MM.1S (cell line): ENCODE measurements at regions not wholly inside any gene's neighbourhood (a gene's known extent, or its start where the extent isn't known, plus 50 kb on each side); places are given as distances from the start of the nearest gene placed in this dataset.

Experiments used
- DNase-seq: peaks from one replicate; pipeline ENCODE4 v3.0.0-alpha.2; 2015
- H2AFZ ChIP-seq: fragments of 300-600 bp; sonication (generic); 2 replicates; pipeline ENCODE4 v1.6.0; 2016; ENCODE audit warnings: antibody characterized with exemption, low read length
- H3F3A ChIP-seq: fragments of 300-600 bp; sonication (generic); 2 replicates; pipeline ENCODE4 v1.6.1; 2016; ENCODE audit warnings: mild to moderate bottlenecking, antibody characterized with exemption, low read length, moderate library complexity, mixed read lengths; ENCODE audit not compliant: insufficient read depth
- H3K27ac ChIP-seq: fragments of 300-600 bp; sonication (generic); 2 replicates; pipeline ENCODE4 v1.5.1; 2016; ENCODE audit warnings: mild to moderate bottlenecking, low read length
- H3K27me3 ChIP-seq: fragments of 300-600 bp; sonication (generic); replicated peaks from 2 replicates; pipeline ENCODE4 v1.6.0; 2016; ENCODE audit warnings: low read length; ENCODE audit not compliant: insufficient read depth
- H3K36me3 ChIP-seq: fragments of 300-600 bp; sonication (generic); replicated peaks from 2 replicates; pipeline ENCODE4 v1.6.1; 2016; ENCODE audit warnings: mild to moderate bottlenecking, low read length, mixed read lengths; ENCODE audit not compliant: insufficient read depth
- H3K4me1 ChIP-seq: fragments of 300-600 bp; sonication (generic); 2 replicates; pipeline ENCODE4 v1.6.1; 2016; ENCODE audit warnings: low read length, mixed read lengths
- H3K4me2 ChIP-seq: fragments of 300-600 bp; sonication (generic); 2 replicates; pipeline ENCODE4 v1.6.0; 2016; ENCODE audit warnings: low read depth, low read length
- H3K4me3 ChIP-seq: fragments of 300-600 bp; sonication (generic); 2 replicates; pipeline ENCODE4 v1.5.1; 2016; ENCODE audit warnings: low read length, mixed read lengths
- H3K79me2 ChIP-seq: fragments of 300-600 bp; sonication (generic); 2 replicates; pipeline ENCODE4 v1.6.1; 2016; ENCODE audit warnings: mixed run types, low read length, mixed read lengths
- H3K9ac ChIP-seq: fragments of 300-600 bp; sonication (generic); 2 replicates; pipeline ENCODE4 v1.6.1; 2016; ENCODE audit warnings: low read length, mixed read lengths
- H3K9me2 ChIP-seq: fragments of 300-600 bp; sonication (generic); replicated peaks from 2 replicates; pipeline ENCODE4 v1.6.1; 2016; ENCODE audit warnings: mild to moderate bottlenecking, low read length, mixed read lengths; ENCODE audit not compliant: insufficient read depth
- H3K9me3 ChIP-seq: fragments of 300-600 bp; sonication (generic); replicated peaks from 2 replicates; pipeline ENCODE4 v1.6.1; 2016; ENCODE audit warnings: mild to moderate bottlenecking, low read length, mixed read lengths; ENCODE audit not compliant: insufficient read depth
- H4K20me1 ChIP-seq: fragments of 300-600 bp; sonication (generic); 2 replicates; pipeline ENCODE4 v1.6.1; 2016; ENCODE audit warnings: mild to moderate bottlenecking, low read length, moderate library complexity, mixed read lengths; ENCODE audit not compliant: insufficient read depth
- CTCF ChIP-seq: fragments of 300-600 bp; sonication (generic); IDR thresholded peaks from 2 replicates; pipeline ENCODE4 v1.5.1; 2016; ENCODE audit warnings: antibody characterized with exemption, low read length, mixed read lengths
- EZH2 ChIP-seq: fragments of 300-600 bp; sonication (generic); optimal IDR thresholded peaks from 2 replicates; pipeline ENCODE3; 2017; ENCODE audit warnings: low read depth, mild to moderate bottlenecking, antibody characterized with exemption, low read length, mixed read lengths
- EZH2phosphoT487 ChIP-seq: fragments of 300-600 bp; sonication (generic); IDR thresholded peaks from 2 replicates; pipeline ENCODE4 v1.6.1; 2018; ENCODE audit warnings: antibody characterized with exemption, low read length

GRCh38 chr4:71664366-71664765, 119.5 kb downstream of the GC start:
- H3K27me3 ChIP-seq: no peaks in the 10 kb centered on the region
- no peaks in the 10 kb centered on the region for H3K79me2 ChIP-seq
- peak overlapping the region; percentile 51; the same call in 1 of the 2 replicates for H3K27ac ChIP-seq
- peaks cover 17% of the 10 kb centered on the region for H3K4me1 ChIP-seq
- no peaks in the 10 kb centered on the region for H3K9me2 ChIP-seq
- TF ChIP-seq EZH2 (no peak), EZH2phosphoT487 (no peak), CTCF (no peak)
- no peaks in the 10 kb centered on the region for H3K36me3 ChIP-seq
- no peak overlapping the region for H3K9ac ChIP-seq
- DNase-seq: no peak
- peak overlapping the region; percentile 4; the same call in 1 of the 2 replicates for H2AFZ ChIP-seq
- H3K4me2 ChIP-seq: peak overlapping the region; percentile 50
- H3K9me3 ChIP-seq: no peaks in the 10 kb centered on the region
- H3K4me3 ChIP-seq: no peak overlapping the region
- 0 out of 2 replicates have a peak, but pooled peaks cover 4% of the 10 kb centered on the region for H3F3A ChIP-seq
- no peaks in the 10 kb centered on the region for H4K20me1 ChIP-seq

GRCh38 chr4:71663780-71664179, 120.1 kb downstream of the GC start:
- Histone ChIP-seq H3K4me3 (peak overlapping the region; percentile 6; the same call in 1 of the 2 replicates), H3K4me1 (peaks cover 17% of the 10 kb centered on the region), H3K9me3 (no peaks in the 10 kb centered on the region), H3K9ac (peak overlapping the region; percentile 13; the same call in 1 of the 2 replicates), H3K4me2 (peak overlapping the region; percentile 50), H3K36me3 (no peaks in the 10 kb centered on the region), H2AFZ (peak overlapping the region; percentile 4; the same call in 1 of the 2 replicates), H4K20me1 (no peaks in the 10 kb centered on the region), H3K79me2 (no peaks in the 10 kb centered on the region), H3K27ac (peak overlapping the region; percentile 51; the same call in 1 of the 2 replicates), H3K27me3 (no peaks in the 10 kb centered on the region), H3F3A (0 out of 2 replicates have a peak, but pooled peaks cover 4% of the 10 kb centered on the region), H3K9me2 (no peaks in the 10 kb centered on the region)
- peak; percentile 72 for DNase-seq
- TF ChIP-seq EZH2phosphoT487 (no peak), EZH2 (no peak), CTCF (no peak)

- no peaks in the 10 kb centered on the region for H3K79me2 ChIP-seq
- no peak overlapping the region for H3K4me2 ChIP-seq
- no peaks in the 10 kb centered on the region for H3K36me3 ChIP-seq
- H3K9ac ChIP-seq: no peak overlapping the region
- TF ChIP-seq EZH2 (no peak), CTCF (no peak), EZH2phosphoT487 (no peak)
- no peaks in the 10 kb centered on the region for H3K9me2 ChIP-seq
- H2AFZ ChIP-seq: no peak overlapping the region
- no peak overlapping the region for H3K27ac ChIP-seq
- H4K20me1 ChIP-seq: no peaks in the 10 kb centered on the region
- no peaks in the 10 kb centered on the region for H3K27me3 ChIP-seq
- no peak for DNase-seq
- H3K4me1 ChIP-seq: peaks cover 17% of the 10 kb centered on the region
- no peaks in the 10 kb centered on the region for H3K9me3 ChIP-seq
- H3F3A ChIP-seq: 0 out of 2 replicates have a peak, but pooled peaks cover 4% of the 10 kb centered on the region
- H3K4me3 ChIP-seq: no peak overlapping the region
Observed at GRCh38 chr4:71659979-71660378, 123.9 kb downstream of the GC start.
